Naive B cell (primary cell): ENCODE measurements at regions not wholly inside any gene's neighbourhood (a gene's known extent, or its start where the extent isn't known, plus 50 kb on each side); places are given as distances from the start of the nearest gene placed in this dataset.
"Not testable (repeated sequence)": the region's sequence is repeated elsewhere in the genome, so short reads cannot be mapped to it uniquely, and the experiment has no call there.

Source experiments
- ATAC-seq, 2 donors: fragments of 150-1000 bp; cut with Tn5 transposase; 2 replicates each; pipeline ENCODE4 v1.10.0; 2021; ENCODE audit warnings: low read depth in 2 of 2, mild to moderate bottlenecking in 2 of 2, moderate library complexity in 2 of 2
- DNase-seq: peaks from one replicate; pipeline ENCODE4 v3.0.0; 2022
- H3K27ac Mint-ChIP-seq, 6 donors: one replicate each; pipeline ENCODE4 v1.8.0; 2020 to 2022; ENCODE audit warnings: mild to moderate bottlenecking in 6 of 6, mixed read lengths in 6 of 6, moderate library complexity in 5 of 6, inconsistent platforms in 2 of 6
- H3K27me3 Mint-ChIP-seq, 3 donors: one replicate each; pipeline ENCODE4 v1.8.0; 2021 to 2022; ENCODE audit warnings: mixed read lengths in 3 of 3, mild to moderate bottlenecking in 1 of 3
- H3K36me3 Mint-ChIP-seq, 2 donors: one replicate each; pipeline ENCODE4 v1.8.0; 2020 to 2022; ENCODE audit warnings: mixed read lengths in 2 of 2, inconsistent platforms in 1 of 2, mild to moderate bottlenecking in 1 of 2
- H3K4me1 Mint-ChIP-seq, 3 donors: one replicate each; pipeline ENCODE4 v1.8.0; 2020 to 2022; ENCODE audit warnings: mixed read lengths in 3 of 3, inconsistent platforms in 1 of 3, mild to moderate bottlenecking in 1 of 3, moderate library complexity in 1 of 3
- H3K4me3 Mint-ChIP-seq, 8 donors: one replicate each; pipeline ENCODE4 v1.8.0; 2020 to 2022; ENCODE audit warnings: mild to moderate bottlenecking in 8 of 8, mixed read lengths in 8 of 8, moderate library complexity in 8 of 8, inconsistent platforms in 2 of 8
- H3K9me3 Mint-ChIP-seq, 7 donors: one replicate each; pipeline ENCODE4 v1.8.0; 2020 to 2022; ENCODE audit warnings: mixed read lengths in 7 of 7, mild to moderate bottlenecking in 5 of 7, inconsistent platforms in 2 of 7, moderate library complexity in 1 of 7

DNA sequence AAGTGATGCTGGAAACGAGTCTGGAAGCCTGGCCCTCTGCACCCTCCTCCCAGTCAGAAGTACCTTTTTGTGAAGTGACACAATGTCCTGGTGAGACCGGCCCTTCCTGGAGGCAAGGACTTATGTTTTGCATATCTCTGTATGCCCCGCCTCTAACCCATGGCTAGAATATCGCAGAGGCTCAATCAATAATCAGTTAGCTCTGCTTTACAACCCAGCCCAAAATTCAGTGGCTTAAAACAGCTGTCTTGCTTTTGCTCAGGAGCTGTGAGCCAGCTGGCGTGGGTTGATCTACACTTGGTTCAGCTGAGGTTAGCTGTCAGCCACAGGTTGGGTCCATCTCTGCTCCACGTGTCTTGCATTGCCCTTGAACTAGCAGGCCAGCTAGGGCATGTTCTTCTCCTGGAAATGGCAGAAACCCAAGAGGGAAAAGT lies 98.8 kb upstream of the METTL14 start:
- Mint-ChIP-seq H3K4me1 (peaks cover 5 to 11% (median 11%) of the 10 kb centered on the region in 3 donors), H3K27me3 (peaks cover 11 to 41% (median 22%) of the 10 kb centered on the region in 3 donors), H3K9me3 (peaks cover 0 to 4% (median 0%) of the 10 kb centered on the region in 7 donors), H3K27ac (no peak overlapping the region), H3K36me3 (no peaks in the 10 kb centered on the region), H3K4me3 (no peak overlapping the region)
- ATAC-seq (no peak), DNase-seq (no peak)

DNA sequence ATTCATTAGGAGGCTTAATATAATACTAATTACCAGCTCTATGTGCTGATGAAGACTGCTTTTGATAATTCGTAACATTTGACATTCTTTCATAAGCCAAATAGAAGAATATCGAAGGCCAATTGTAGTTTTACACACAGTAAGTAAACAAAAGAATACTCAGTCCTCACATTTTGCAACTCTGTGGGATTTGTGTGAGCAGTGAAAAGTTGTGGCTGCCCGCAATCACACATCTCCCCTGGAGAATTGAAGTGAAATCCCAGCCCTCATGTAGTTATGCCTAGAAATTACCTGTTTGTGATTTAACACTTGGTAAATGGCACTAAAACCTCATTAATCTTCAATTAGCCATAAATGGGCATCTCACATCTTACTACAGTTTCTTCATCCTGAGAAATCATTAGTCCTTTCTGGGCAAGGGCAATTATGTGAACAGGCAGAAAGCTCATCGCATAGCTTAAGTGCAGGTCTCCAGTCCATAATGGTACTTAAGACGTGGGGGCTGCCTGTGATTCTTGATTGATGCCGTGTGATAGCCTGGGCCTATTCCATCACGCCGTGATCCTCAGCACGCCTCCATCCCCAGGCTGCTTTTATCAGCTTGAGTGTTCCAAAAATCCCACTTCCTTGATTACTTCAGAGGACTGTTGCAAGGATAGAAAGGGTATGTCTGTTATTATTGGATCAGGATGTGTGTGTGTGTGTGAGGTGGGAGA lies 97.9 kb upstream of the METTL14 start:
- Mint-ChIP-seq H3K27me3 (peaks cover 9 to 33% (median 13%) of the 10 kb centered on the region in 3 donors), H3K9me3 (peaks cover 0 to 4% (median 0%) of the 10 kb centered on the region in 7 donors), H3K36me3 (no peaks in the 10 kb centered on the region), H3K4me1 (peaks cover 8 to 16% (median 15%) of the 10 kb centered on the region in 3 donors), H3K27ac (peak overlapping the region in 1 of 6 donors; percentile 30), H3K4me3 (no peak overlapping the region)
- no peak for ATAC-seq
- DNase-seq = no peak

DNA sequence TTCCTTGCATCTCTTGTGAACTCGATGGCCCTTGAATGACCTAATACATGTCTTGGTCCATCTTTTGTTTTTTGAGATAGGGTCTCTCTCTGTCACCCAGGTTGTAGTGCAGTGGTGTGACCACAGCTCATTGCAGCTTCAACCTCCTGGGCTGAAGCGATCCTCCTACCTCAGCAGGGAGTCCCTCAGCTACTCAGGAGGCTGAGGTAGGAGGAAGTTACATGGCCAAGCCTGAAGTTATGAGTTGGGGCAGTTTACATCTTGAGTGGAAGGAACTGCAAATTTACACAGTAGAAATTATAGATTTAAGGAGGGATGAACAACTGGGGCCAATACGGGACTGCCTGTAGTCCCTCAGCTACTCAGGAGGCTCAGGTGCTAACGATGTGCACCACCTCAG lies 97.2 kb upstream of the METTL14 start:
- peaks cover 8 to 30% (median 8%) of the 10 kb centered on the region in 3 donors for H3K27me3 Mint-ChIP-seq
- H3K36me3 Mint-ChIP-seq = no peaks in the 10 kb centered on the region
- DNase-seq (no peak), ATAC-seq (no peak)
- H3K27ac Mint-ChIP-seq = no peak overlapping the region
- H3K4me3 Mint-ChIP-seq = peak overlapping the region in 1 of 8 donors; percentile 38
- peaks cover 8 to 16% (median 15%) of the 10 kb centered on the region in 3 donors for H3K4me1 Mint-ChIP-seq
- peaks cover 0 to 4% (median 0%) of the 10 kb centered on the region in 7 donors for H3K9me3 Mint-ChIP-seq

DNA sequence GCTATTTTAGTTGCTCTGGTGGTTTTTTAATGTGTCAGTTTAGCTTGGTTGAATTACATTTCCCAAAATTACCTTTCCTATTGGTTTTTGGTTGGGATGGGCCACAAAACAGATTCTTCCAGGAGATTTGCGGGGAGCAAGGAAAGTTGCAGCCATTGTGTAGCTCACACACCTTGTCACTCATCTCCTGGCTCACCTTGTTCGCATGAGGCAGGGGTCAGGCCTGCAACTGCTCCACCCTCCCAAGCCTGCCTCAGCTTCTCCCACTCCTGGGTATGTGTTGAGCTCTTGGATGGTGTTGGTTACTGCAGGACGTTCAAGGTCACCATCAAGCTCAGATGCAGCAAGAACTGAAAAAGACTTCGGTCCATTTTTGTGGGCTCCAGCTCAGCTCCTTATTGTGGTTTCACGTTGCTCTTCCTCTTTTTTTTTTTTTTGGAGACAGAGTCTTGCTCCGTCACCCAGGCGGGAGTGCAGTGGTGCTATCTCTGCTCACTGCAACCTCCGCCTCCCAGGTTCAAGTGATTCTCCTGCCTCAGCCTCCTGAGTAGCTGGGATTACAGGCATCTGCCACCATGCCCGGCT lies 95.6 kb upstream of the METTL14 start:
- ATAC-seq (no peak), DNase-seq (no peak)
- peak overlapping the region in 1 of 6 donors; percentile 38 for H3K27ac Mint-ChIP-seq
- H3K4me1 Mint-ChIP-seq = peaks cover 8 to 16% (median 15%) of the 10 kb centered on the region in 3 donors
- no peak overlapping the region for H3K4me3 Mint-ChIP-seq
- no peaks in the 10 kb centered on the region for H3K36me3 Mint-ChIP-seq
- peaks cover 5 to 22% (median 8%) of the 10 kb centered on the region in 3 donors for H3K27me3 Mint-ChIP-seq
- H3K9me3 Mint-ChIP-seq = peaks cover 0 to 4% (median 0%) of the 10 kb centered on the region in 7 donors

DNA sequence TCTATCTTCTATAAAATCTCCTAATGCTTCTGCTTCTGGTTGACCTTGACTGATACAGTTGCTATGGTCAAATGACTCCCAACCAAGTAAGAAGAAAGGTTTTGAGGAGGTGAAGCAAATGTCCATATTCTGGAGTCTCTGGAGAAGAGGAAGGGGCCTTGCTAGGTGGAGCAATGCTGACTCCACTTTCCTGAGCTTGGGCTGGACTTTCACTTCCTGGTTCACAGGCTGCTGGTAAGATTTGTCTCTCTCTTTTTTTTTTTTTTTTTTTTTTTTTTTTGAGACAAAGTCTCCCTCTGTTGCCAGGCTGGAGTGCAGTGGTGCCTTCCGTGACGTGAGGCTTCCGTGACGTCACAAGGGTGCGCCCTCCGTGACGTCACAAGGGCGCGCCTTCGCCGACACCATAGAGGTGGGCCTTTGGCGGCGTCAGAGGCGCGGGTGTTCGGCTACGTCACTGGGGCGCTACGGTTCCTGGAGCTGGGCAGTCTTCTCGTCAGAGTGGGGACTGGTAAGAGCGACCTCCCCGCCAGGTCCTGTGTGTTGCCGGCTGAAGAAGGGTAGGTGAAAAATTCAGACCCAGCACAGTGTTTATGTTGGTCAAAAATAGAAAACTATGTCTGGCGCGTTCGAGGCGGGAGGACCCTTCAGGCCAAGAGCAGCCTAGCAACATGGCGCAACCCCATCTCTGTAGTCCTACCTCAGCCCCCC lies 93.7 kb upstream of the METTL14 start:
- H3K36me3 Mint-ChIP-seq, H3K9me3 Mint-ChIP-seq: not testable (repeated sequence)
- Mint-ChIP-seq H3K27ac (peak overlapping the region; percentile 96 to 100 (median 100)), H3K27me3 (peaks cover 0 to 12% (median 8%) of the 10 kb centered on the region in 3 donors), H3K4me3 (peak overlapping the region; percentile 78 to 97 (median 96)), H3K4me1 (peaks cover 8 to 16% (median 15%) of the 10 kb centered on the region in 3 donors)
- DNase-seq (peak; percentile 96), ATAC-seq (peak; percentile 87 to 88)

DNA sequence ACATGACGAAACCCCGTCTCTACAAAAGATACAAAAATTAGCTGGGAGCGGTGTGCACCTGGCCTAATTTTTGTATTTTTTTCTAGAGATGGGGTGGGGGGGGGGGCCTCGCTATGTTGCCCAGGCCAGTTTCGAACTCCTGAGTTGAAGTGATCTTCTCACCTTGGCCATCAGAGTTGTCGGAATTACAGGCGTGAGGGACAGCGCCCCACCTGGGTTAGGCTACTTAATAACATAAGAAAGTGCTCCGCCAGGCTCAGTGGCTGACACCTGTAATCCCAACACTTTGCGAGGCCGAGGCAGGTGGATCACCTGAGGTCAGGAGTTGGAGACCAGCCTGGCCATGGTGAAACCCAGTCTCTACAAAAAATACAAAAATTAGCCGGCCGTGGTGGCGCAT lies 92.9 kb upstream of the METTL14 start:
- peak overlapping the region in 5 of 6 donors; percentile 44 to 100 (median 99) for H3K27ac Mint-ChIP-seq
- peak overlapping the region in 4 of 8 donors; percentile 41 to 97 (median 70) for H3K4me3 Mint-ChIP-seq

DNA sequence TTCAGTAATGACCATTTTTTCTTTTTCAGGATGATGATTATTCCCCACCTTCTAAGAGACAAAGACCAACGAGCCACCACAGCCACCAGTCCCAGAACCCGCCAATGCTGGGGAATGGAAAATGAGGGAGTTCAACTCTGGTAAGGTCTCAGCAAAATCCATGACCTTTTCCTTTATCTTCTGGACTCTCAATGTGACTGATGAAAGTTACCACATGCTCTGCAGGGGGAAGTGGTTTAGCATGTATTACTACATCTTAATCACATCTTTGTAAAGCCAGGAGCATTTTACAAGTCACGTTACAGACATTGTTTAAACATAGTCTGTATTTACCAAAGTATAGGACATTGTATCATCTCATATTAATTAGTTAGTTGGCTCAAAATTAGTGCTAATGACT lies 89.3 kb upstream of the METTL14 start:
- not testable (repeated sequence) for H3K9me3 Mint-ChIP-seq, H3K27ac Mint-ChIP-seq, ATAC-seq, DNase-seq, H3K27me3 Mint-ChIP-seq, H3K4me3 Mint-ChIP-seq, H3K36me3 Mint-ChIP-seq
- peaks cover 8 to 11% (median 10%) of the 10 kb centered on the region in 3 donors for H3K4me1 Mint-ChIP-seq

More for the DNA sequence above, 92.9 kb upstream of the METTL14 start:
- peaks cover 8 to 16% (median 15%) of the 10 kb centered on the region in 3 donors for H3K4me1 Mint-ChIP-seq
- not testable (repeated sequence) for ATAC-seq, H3K27me3 Mint-ChIP-seq, DNase-seq, H3K9me3 Mint-ChIP-seq, H3K36me3 Mint-ChIP-seq

DNA sequence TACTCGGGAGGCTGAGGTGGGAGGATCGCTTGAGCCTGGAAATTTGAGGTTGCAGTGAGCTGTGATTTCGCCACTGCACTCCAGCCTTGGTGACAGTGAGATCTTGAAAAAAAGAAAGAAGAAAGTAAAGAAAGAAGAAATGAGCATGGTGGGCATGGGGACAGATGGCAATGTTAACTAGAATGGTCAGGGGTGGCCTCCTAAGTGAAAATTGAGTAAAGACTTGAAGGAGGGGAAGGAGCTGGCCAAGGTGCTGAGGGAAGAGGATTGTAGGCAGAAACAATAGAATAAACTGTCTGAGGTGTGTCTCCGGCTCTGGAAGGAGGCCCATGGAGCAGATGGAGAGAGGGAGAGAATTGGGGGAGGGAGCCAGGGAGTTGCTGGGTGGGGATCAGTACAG lies 60.1 kb upstream of the METTL14 start:
- H3K36me3 Mint-ChIP-seq, DNase-seq, H3K27me3 Mint-ChIP-seq, H3K27ac Mint-ChIP-seq, H3K4me3 Mint-ChIP-seq, ATAC-seq, H3K9me3 Mint-ChIP-seq, H3K4me1 Mint-ChIP-seq: not testable (repeated sequence)

DNA sequence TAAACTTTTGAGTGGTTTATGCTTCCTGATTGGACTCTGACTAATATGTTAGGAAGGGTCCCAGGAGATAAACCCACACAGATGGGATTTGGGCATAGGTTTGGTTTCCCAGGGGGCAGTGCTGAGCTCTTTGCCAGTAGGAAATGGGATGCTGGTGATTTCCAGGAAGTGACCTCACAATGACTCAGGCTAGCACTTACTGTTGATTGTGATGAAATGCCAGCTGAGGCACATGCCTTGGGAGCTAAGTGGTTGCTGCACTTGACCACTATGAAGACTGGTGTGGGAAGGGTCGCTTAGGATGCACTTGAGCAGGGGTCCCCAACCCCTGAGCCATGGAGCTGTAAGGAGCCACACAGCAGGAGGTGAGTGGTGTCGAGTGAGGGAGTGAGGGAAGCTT lies 55.5 kb upstream of the METTL14 start:
- H3K27ac Mint-ChIP-seq, H3K36me3 Mint-ChIP-seq, ATAC-seq, H3K4me1 Mint-ChIP-seq, H3K4me3 Mint-ChIP-seq, DNase-seq, H3K27me3 Mint-ChIP-seq, H3K9me3 Mint-ChIP-seq: not testable (repeated sequence)

DNA sequence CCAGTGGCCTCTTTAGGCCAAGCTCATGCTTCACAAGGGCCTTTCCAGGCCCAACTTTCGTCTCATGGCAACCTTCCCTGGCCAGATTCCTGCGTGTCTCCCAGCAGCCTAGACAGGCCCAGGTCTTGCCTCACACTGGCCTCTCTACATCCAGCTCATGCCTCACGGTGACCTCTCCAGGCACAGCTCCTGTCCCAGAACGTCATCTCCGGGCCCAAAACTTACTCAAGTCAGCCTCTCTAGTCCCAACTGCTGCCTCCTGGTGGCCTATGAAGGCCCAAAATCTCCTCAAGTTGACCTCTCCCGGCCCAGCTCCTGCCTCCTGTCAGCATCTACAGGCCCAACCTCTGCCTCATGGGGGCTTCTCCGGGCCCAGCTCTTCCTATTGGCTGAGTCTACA lies 54.3 kb upstream of the METTL14 start:
- not testable (repeated sequence) for DNase-seq, H3K9me3 Mint-ChIP-seq, H3K4me1 Mint-ChIP-seq, H3K36me3 Mint-ChIP-seq, ATAC-seq, H3K4me3 Mint-ChIP-seq, H3K27me3 Mint-ChIP-seq
- peak overlapping the region in 2 of 6 donors; percentile 72 to 85 for H3K27ac Mint-ChIP-seq

DNA sequence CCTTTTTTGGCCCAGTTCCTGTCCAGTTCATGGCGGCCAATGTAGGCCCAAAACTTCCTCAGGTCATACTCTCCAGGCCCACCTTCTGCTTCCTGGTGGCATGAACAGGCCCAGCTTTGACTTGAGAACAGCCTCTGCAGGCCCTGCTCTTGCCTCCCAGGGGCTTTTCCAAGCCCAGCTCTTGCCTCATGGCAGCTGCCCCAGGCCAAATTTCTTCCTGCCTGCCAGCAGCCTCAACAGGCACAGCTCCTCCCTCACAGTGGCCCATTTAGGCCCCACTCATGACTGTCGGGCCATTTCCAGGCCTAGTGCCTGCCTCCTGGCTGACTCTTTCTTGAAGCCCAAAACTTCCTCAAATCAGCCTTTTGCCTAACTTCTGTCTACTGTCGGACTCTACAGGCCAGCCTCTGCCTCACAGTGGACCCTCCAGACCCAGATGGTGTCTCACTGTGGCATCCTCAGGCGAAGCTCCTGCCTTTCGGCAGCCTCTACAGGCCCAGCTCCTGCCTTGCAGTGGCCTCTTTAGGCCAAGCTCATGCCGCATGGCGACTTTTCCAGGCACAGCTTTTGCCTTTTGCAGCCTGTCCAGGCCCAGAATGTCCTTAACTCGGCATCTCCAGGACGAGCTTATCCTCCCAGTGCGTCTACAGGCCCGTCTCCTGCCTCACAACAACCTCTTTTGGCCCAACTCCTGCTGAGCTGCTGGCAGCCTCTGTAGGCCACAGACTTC lies 53.7 kb upstream of the METTL14 start:
- DNase-seq, H3K9me3 Mint-ChIP-seq, H3K4me1 Mint-ChIP-seq, H3K36me3 Mint-ChIP-seq, H3K4me3 Mint-ChIP-seq, ATAC-seq, H3K27me3 Mint-ChIP-seq: not testable (repeated sequence)
- peak overlapping the region in 3 of 6 donors; percentile 16 to 85 (median 54) for H3K27ac Mint-ChIP-seq

DNA sequence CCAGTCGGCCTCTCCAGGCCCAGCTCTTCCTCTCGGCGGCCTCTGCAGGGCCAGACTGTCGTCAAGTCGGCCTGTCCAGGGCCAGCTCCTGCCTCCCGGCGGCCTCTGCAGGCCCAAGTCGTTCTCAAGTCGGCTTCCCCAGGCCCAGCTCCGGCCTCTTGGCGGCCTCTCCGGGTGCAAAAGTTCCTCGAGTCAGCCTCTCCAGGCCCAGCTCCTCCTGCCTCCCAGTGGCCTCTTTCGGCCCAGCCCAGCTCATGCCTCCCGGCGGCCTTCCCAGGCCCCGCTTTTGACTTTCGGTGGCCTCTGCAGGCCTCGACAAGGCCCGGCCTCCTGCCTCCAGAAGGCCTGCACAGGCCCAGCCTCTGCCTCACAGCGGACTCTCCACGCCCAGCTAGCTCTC lies 51.7 kb upstream of the METTL14 start:
- H3K4me3 Mint-ChIP-seq = peak overlapping the region in 1 of 8 donors; percentile 9
- H3K27ac Mint-ChIP-seq, DNase-seq, H3K9me3 Mint-ChIP-seq, H3K36me3 Mint-ChIP-seq, ATAC-seq, H3K4me1 Mint-ChIP-seq, H3K27me3 Mint-ChIP-seq: not testable (repeated sequence)
